ENCODE measurements at regions not wholly inside any gene's neighbourhood (a gene's known extent, or its start where the extent isn't known, plus 50 kb on each side); places are given as distances from the start of the nearest gene placed in this dataset.

DNA sequence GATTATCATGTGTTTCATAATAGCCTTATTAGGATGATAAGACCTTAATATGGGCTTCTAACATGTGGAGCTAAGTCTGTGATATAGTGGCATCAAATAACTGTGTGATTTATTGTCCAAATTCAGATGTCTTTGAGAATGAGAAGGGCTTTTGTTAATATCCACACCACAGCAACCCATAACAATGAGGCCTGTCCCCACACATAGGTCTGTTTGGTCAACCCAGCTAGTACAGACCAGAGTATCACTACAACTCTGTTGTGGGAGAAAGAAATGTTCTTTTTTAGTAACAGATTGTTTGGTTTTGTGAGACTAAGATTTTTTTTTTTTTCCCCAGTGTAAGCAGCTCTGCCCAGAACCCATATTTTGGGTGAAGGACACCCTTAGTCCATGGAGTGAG, 439.2 kb downstream of the PIK3C3 start:
- no peak for TF ChIP-seq POLR2AphosphoS5 (IDR thresholded peaks at IDR 0.05; ENCODE audit: insufficient read depth, low read depth, low read length)
- TF ChIP-seq, protein P1, sequence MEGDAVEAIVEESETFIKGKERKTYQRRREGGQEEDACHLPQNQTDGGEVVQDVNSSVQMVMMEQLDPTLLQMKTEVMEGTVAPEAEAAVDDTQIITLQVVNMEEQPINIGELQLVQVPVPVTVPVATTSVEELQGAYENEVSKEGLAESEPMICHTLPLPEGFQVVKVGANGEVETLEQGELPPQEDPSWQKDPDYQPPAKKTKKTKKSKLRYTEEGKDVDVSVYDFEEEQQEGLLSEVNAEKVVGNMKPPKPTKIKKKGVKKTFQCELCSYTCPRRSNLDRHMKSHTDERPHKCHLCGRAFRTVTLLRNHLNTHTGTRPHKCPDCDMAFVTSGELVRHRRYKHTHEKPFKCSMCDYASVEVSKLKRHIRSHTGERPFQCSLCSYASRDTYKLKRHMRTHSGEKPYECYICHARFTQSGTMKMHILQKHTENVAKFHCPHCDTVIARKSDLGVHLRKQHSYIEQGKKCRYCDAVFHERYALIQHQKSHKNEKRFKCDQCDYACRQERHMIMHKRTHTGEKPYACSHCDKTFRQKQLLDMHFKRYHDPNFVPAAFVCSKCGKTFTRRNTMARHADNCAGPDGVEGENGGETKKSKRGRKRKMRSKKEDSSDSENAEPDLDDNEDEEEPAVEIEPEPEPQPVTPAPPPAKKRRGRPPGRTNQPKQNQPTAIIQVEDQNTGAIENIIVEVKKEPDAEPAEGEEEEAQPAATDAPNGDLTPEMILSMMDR (IDR thresholded peaks at IDR 0.05; ENCODE audit: extremely low read depth in 1 of 2, insufficient read depth in 1 of 2, low read depth in 1 of 2, low read length in 2 of 2), result no peak
- TF ChIP-seq FOS (IDR thresholded peaks at IDR 0.05; ENCODE audit: borderline replicate concordance, insufficient read depth, low read length), result no peak
- no peak for TF ChIP-seq JUN (IDR thresholded peaks at IDR 0.05; ENCODE audit: borderline replicate concordance, insufficient read depth, insufficient read length, low read depth)
- TF ChIP-seq EZH2 (IDR thresholded peaks at IDR 0.05; ENCODE audit: borderline replicate concordance, low read depth, low read length, severe bottlenecking), result no peak

All from endothelial cell of umbilical vein (primary cell).